OCI-LY7 (cell line): ENCODE measurements at regions not wholly inside any gene's neighbourhood (a gene's known extent, or its start where the extent isn't known, plus 50 kb on each side); places are given as distances from the start of the nearest gene placed in this dataset.

Experiments used
- BruUV-seq: library from RNA; stranded (reverse); fragments of 400-500 nt; replicated peaks from 2 replicates; lab custom pipeline; 2021; lab: Mats Ljungman, UMichigan
- CTCF ChIA-PET: fragments of 300-600 bp; sonication (Branson Sonifier 250); formaldehyde crosslinking; loops from one replicate; lab custom pipeline; 2022; ENCODE audit warnings: antibody characterized with exemption; ENCODE audit not compliant: unreplicated experiment; lab: Charles Lee
- POLR2A ChIA-PET: fragments of 300-600 bp; sonication (Branson Sonifier 250); formaldehyde crosslinking; loops from one replicate; lab custom pipeline; 2022; ENCODE audit warnings: antibody characterized with exemption; lab: Charles Lee
- DNase-seq: peaks from one replicate; pipeline ENCODE4 v3.0.0-alpha.2; 2015; ENCODE audit warnings: low spot score
- H2AFZ ChIP-seq: fragments of 200-600 bp; sonication (generic), shearing (Covaris generic); 2 replicates; pipeline ENCODE4 v1.6.1; 2014; ENCODE audit warnings: mild to moderate bottlenecking, antibody characterized with exemption, low read length, moderate library complexity
- H3K27ac ChIP-seq: fragments of 200-600 bp; sonication (generic); 2 replicates; pipeline ENCODE4 v1.5.1; 2014; ENCODE audit warnings: mixed run types, low read depth, mild to moderate bottlenecking, moderate library complexity, low read length, inconsistent platforms; ENCODE audit not compliant: poor library complexity, severe bottlenecking
- H3K36me3 ChIP-seq: fragments of 200-600 bp; sonication (generic); 2 replicates; pipeline ENCODE4 v1.6.1; 2014; ENCODE audit warnings: mild to moderate bottlenecking, antibody characterized with exemption, low read length, moderate library complexity, mixed read lengths; ENCODE audit not compliant: insufficient read depth
- H3K4me1 ChIP-seq: fragments of 200-600 bp; sonication (generic); 2 replicates; pipeline ENCODE4 v1.5.1; 2014; ENCODE audit warnings: mild to moderate bottlenecking, low read length; ENCODE audit not compliant: insufficient read depth, poor library complexity, severe bottlenecking
- H3K4me2 ChIP-seq: fragments of 200-600 bp; sonication (generic); 2 replicates; pipeline ENCODE4 v1.6.1; 2014; ENCODE audit warnings: mild to moderate bottlenecking, low read length
- H3K4me3 ChIP-seq: fragments of 200-600 bp; sonication (generic); 2 replicates; pipeline ENCODE4 v1.5.1; 2014; ENCODE audit warnings: mild to moderate bottlenecking, low read depth, low read length; ENCODE audit not compliant: poor library complexity, severe bottlenecking
- H3K79me2 ChIP-seq: fragments of 200-600 bp; sonication (generic); 2 replicates; pipeline ENCODE4 v1.6.1; 2016; ENCODE audit warnings: low read depth, mild to moderate bottlenecking, low read length, moderate library complexity, mixed read lengths; ENCODE audit not compliant: insufficient read depth
- H3K9me2 ChIP-seq: fragments of 200-600 bp; sonication (generic); 2 replicates; pipeline ENCODE4 v1.6.1; 2016; ENCODE audit warnings: mild to moderate bottlenecking, low read length, mixed read lengths; ENCODE audit not compliant: insufficient read depth
- H3K9me3 ChIP-seq: fragments of 200-600 bp; sonication (generic); 2 replicates; pipeline ENCODE4 v1.6.1; 2014; ENCODE audit warnings: mild to moderate bottlenecking, mixed run types, low read length, mixed read lengths
- H4K20me1 ChIP-seq: fragments of 200-600 bp; sonication (generic); 2 replicates; pipeline ENCODE4 v1.6.1; 2014; ENCODE audit warnings: mild to moderate bottlenecking, antibody characterized with exemption, low read length, moderate library complexity, mixed read lengths; ENCODE audit not compliant: insufficient read depth
- CTCF ChIP-seq: fragments of 200-600 bp; sonication (generic); conservative IDR thresholded peaks from 2 replicates; pipeline ENCODE4 v1.5.1; 2014; ENCODE audit warnings: mild to moderate bottlenecking, antibody characterized with exemption, low read length, moderate library complexity, mixed read lengths
- EZH2phosphoT487 ChIP-seq: fragments of 200-600 bp; sonication (generic); IDR thresholded peaks from 2 replicates; pipeline ENCODE4 v1.6.1; 2018; ENCODE audit warnings: low read depth, borderline replicate concordance, mild to moderate bottlenecking, mixed run types, antibody characterized with exemption, low read length, moderate library complexity, mixed read lengths
- intact Hi-C: fragments of 100-400 bp; cut with micrococcal nuclease; formaldehyde crosslinking; loops from one replicate; pipeline ENCODE4 v1.10.0; 2022; ENCODE audit not compliant: unreplicated experiment

DNA sequence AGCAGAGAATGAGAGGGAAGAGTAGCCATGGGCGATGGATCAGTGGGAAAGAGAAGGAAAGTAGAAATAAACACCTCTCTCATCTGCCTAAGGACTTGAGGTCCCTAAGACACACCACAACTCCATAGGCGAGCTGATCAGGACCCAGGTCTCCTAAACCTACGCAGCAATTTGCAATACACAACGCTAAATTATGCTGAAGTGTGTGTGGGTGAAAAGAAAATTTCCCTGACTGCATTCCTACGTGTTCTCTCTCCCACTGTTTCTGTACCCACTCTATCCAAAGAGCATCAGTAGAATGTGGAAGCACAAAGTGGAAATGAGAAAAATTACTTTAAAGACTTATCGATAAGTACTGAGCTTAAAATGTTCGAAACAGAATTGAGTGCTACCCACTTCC is 88.9 kb downstream of the RPS29 start:
- ChIA-PET POLR2A (interaction anchor here (0.6 to 1.2 kb wide), 3 partner anchors 15 to 730 kb away, joined by 3 to 4 read pairs (median 3); no protein-coding TSS in a partner anchor), CTCF (interaction anchor here (1.7 kb wide), 1 partner anchor 36 kb away, joined by 7 read pairs; no protein-coding TSS in a partner anchor)
- BruUV-seq: no TSS peak
- Histone ChIP-seq H3K9me2 (no peaks in the 10 kb centered on the region), H3K4me1 (no peaks in the 10 kb centered on the region), H3K36me3 (no peaks in the 10 kb centered on the region), H3K9me3 (no peaks in the 10 kb centered on the region), H3K27ac (no peak overlapping the region), H3K79me2 (no peaks in the 10 kb centered on the region), H4K20me1 (no peaks in the 10 kb centered on the region), H3K4me3 (no peak overlapping the region), H3K4me2 (no peak overlapping the region), H2AFZ (no peak overlapping the region)
- no peak for DNase-seq
- TF ChIP-seq CTCF: no peak
- TF ChIP-seq EZH2phosphoT487: no peak
- intact Hi-C loops: no loop called here

- H3K79me2 ChIP-seq: no peaks in the 10 kb centered on the region
- no peaks in the 10 kb centered on the region for H3K9me2 ChIP-seq
- intact Hi-C loops: no loop called here
- H3K4me1 ChIP-seq: no peaks in the 10 kb centered on the region
- H3K4me3 ChIP-seq: no peak overlapping the region
- H3K36me3 ChIP-seq: no peaks in the 10 kb centered on the region
- no TSS peak for BruUV-seq
- no peak overlapping the region for H3K27ac ChIP-seq
- ChIA-PET POLR2A (interaction anchor here (1.3 to 1.6 kb wide), 2 partner anchors 16 to 50 kb away, joined by 4 to 5 read pairs; no protein-coding TSS in a partner anchor), CTCF (no interaction called here)
- TF ChIP-seq EZH2phosphoT487 (no peak), CTCF (no peak)
- H3K9me3 ChIP-seq: no peaks in the 10 kb centered on the region
- no peak overlapping the region for H3K4me2 ChIP-seq
- no peak overlapping the region for H2AFZ ChIP-seq
- DNase-seq: no peak
- H4K20me1 ChIP-seq: no peaks in the 10 kb centered on the region
Measured at GRCh38 chr14:49494836-49495235, 91.3 kb downstream of the RPS29 start.

DNA sequence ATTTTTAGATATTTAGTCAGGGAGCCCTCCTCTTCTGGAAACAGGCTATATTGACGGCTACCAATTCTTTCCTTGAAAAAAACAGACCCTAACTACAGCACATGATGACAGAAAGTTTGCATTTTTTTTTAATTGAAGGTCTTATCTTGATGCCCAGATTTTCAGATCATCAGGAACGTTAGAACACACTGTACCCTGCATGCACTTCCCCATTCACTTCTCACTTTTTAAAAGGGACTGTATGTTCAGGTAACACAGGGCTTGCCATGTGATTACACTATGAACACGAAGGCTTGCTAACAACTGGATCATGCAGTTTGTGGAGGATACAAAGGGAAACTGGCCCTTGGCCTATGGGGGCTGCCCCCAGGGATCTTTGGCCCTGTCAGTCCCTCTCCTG is 92.6 kb downstream of the RPS29 start:
- H3K4me1 ChIP-seq: no peaks in the 10 kb centered on the region
- ChIA-PET POLR2A (interaction anchor here (1.0 to 1.3 kb wide), 2 partner anchors 10 to 49 kb away, joined by 3 to 4 read pairs; no protein-coding TSS in a partner anchor), CTCF (no interaction called here)
- H3K27ac ChIP-seq: no peak overlapping the region
- intact Hi-C loops: no loop called here
- H3K36me3 ChIP-seq: no peaks in the 10 kb centered on the region
- no TSS peak for BruUV-seq
- no peaks in the 10 kb centered on the region for H3K9me3 ChIP-seq
- H2AFZ ChIP-seq: no peak overlapping the region
- no peaks in the 10 kb centered on the region for H4K20me1 ChIP-seq
- H3K4me2 ChIP-seq: no peak overlapping the region
- no peaks in the 10 kb centered on the region for H3K9me2 ChIP-seq
- no peak for DNase-seq
- H3K79me2 ChIP-seq: no peaks in the 10 kb centered on the region
- H3K4me3 ChIP-seq: no peak overlapping the region
- no peak for TF ChIP-seq EZH2phosphoT487
- TF ChIP-seq CTCF: no peak
